PC-9 (cell line): ENCODE measurements at regions not wholly inside any gene's neighbourhood (a gene's known extent, or its start where the extent isn't known, plus 50 kb on each side); places are given as distances from the start of the nearest gene placed in this dataset.

Experiments
- BruUV-seq: library from RNA; stranded (reverse); fragments of 400-500 nt; replicated peaks from 2 replicates; lab custom pipeline; 2021; lab: Mats Ljungman, UMichigan
- CTCF ChIA-PET: fragments of 300-600 bp; sonication (Branson Sonifier 250); formaldehyde crosslinking; loops from one replicate; lab custom pipeline; 2022; ENCODE audit warnings: antibody characterized with exemption; lab: Charles Lee
- POLR2A ChIA-PET: fragments of 300-600 bp; sonication (Branson Sonifier 250); formaldehyde crosslinking; loops from one replicate; lab custom pipeline; 2022; ENCODE audit warnings: antibody characterized with exemption; ENCODE audit not compliant: unreplicated experiment; lab: Charles Lee
- DNase-seq, 2 experiments: peaks; one replicate each; pipeline versions ENCODE4 v3.0.0 to v3.0.0-alpha.2; 2015 to 2022; ENCODE audit warnings: mixed read lengths in 1 of 2
- H2AFZ ChIP-seq: fragments of 200-600 bp; sonication (generic); 2 replicates; pipeline ENCODE4 v1.8.1; 2017; ENCODE audit warnings: antibody characterized with exemption
- H3F3A ChIP-seq: fragments of 200-600 bp; sonication (generic); 2 replicates; pipeline ENCODE4 v1.8.1; 2017; ENCODE audit warnings: antibody characterized with exemption, mild to moderate bottlenecking, low read depth; ENCODE audit not compliant: insufficient read depth
- H3K27ac ChIP-seq: fragments of 200-600 bp; sonication (generic); 2 replicates; pipeline ENCODE4 v1.6.1; 2016; ENCODE audit warnings: mixed run types
- H3K27me3 ChIP-seq: fragments of 200-600 bp; sonication (generic); 2 replicates; pipeline ENCODE4 v1.6.1; 2016; ENCODE audit warnings: low read depth, mixed run types; ENCODE audit not compliant: insufficient read depth
- H3K36me3 ChIP-seq: fragments of 200-600 bp; sonication (generic); 2 replicates; pipeline ENCODE4 v1.6.1; 2016; ENCODE audit warnings: low read depth, mixed run types
- H3K4me1 ChIP-seq: fragments of 200-600 bp; sonication (generic); replicated peaks from 2 replicates; pipeline ENCODE4 v1.6.1; 2016; ENCODE audit warnings: mixed run types; ENCODE audit not compliant: insufficient read depth
- H3K4me2 ChIP-seq: fragments of 200-600 bp; sonication (generic); 2 replicates; pipeline ENCODE4 v1.6.1; 2017; ENCODE audit warnings: mixed run types
- H3K4me3 ChIP-seq: fragments of 200-600 bp; sonication (generic); 2 replicates; pipeline ENCODE4 v1.6.1; 2016; ENCODE audit warnings: mixed run types
- H3K79me2 ChIP-seq: fragments of 200-600 bp; sonication (generic); 2 replicates; pipeline ENCODE4 v1.6.1; 2017; ENCODE audit warnings: low read depth, mixed run types
- H3K9me2 ChIP-seq: fragments of 200-600 bp; sonication (generic); 2 replicates; pipeline ENCODE4 v1.8.1; 2017; ENCODE audit warnings: mild to moderate bottlenecking; ENCODE audit not compliant: insufficient read depth
- H3K9me3 ChIP-seq: fragments of 200-600 bp; sonication (generic); 2 replicates; pipeline ENCODE4 v1.8.1; 2016; ENCODE audit warnings: low read depth; ENCODE audit not compliant: insufficient read depth
- H4K20me1 ChIP-seq: fragments of 200-600 bp; sonication (generic); 2 replicates; pipeline ENCODE4 v1.8.1; 2017; ENCODE audit not compliant: insufficient read depth
- CTCF ChIP-seq: fragments of 200-600 bp; sonication (generic); conservative IDR thresholded peaks from 2 replicates; pipeline ENCODE4 v1.6.1; 2017; ENCODE audit warnings: mixed run types, antibody characterized with exemption, mild to moderate bottlenecking, moderate library complexity
- EZH2 ChIP-seq: fragments of 200-600 bp; sonication (generic); IDR thresholded peaks from 2 replicates; pipeline ENCODE4 v1.8.0; 2017; ENCODE audit warnings: antibody characterized with exemption, low read depth
- intact Hi-C: fragments of 100-400 bp; cut with micrococcal nuclease; formaldehyde crosslinking; loops from one replicate; pipeline ENCODE4 v1.10.0; 2022; ENCODE audit not compliant: unreplicated experiment

DNA sequence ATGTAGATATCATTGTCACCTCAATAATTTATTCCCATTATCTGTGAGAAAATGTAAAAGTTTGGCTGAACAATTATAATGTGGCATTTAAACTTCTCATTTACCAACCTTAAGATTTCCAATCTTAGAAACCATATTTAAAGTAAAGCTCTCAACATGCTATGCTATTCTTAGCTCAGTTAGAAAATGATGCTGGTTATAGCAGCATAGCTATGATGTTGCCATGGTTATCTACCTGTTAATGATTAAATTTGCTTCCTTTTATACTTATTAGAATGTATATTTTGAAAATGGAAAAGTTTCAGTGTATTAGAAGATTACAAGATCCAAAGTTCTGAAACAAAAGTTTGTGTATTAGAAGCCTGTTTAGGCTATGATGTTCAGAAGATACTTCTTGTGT is 110.1 kb downstream of the GPR63 start:
- H3F3A ChIP-seq: no peaks in the 10 kb centered on the region
- no peaks in the 10 kb centered on the region for H3K4me1 ChIP-seq
- H4K20me1 ChIP-seq: no peaks in the 10 kb centered on the region
- DNase-seq: no peak
- CTCF ChIA-PET: no interaction called here
- no peak overlapping the region for H3K4me2 ChIP-seq
- no peak overlapping the region for H2AFZ ChIP-seq
- TF ChIP-seq EZH2 (no peak), CTCF (no peak)
- H3K27ac ChIP-seq: no peak overlapping the region
- intact Hi-C loops: no loop called here
- H3K79me2 ChIP-seq: no peaks in the 10 kb centered on the region
- no peaks in the 10 kb centered on the region for H3K9me2 ChIP-seq
- no peak overlapping the region for H3K4me3 ChIP-seq
- H3K9me3 ChIP-seq: no peaks in the 10 kb centered on the region
- POLR2A ChIA-PET: no interaction called here
- no TSS peak for BruUV-seq
- no peaks in the 10 kb centered on the region for H3K27me3 ChIP-seq
- no peaks in the 10 kb centered on the region for H3K36me3 ChIP-seq

DNA sequence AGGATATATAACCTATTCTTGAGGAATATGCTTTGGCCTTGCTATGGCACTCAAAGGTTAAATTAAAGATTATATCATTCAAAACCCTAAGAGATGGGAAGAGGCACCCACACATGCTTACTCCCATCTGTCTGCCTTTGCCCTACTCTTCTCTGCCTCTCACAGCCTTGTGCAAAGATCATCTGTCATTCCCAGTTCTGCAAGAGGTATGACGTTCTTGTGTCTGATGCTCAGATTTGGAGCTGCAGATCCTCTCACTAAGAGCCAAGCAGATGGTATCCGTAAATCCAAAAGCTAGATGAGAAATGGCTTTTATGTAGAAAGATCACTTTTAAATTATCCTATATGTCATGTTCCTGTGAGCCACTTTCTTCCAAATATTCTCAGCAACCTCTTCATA is 112.0 kb downstream of the GPR63 start:
- H3K79me2 ChIP-seq: no peaks in the 10 kb centered on the region
- ChIA-PET CTCF (no interaction called here), POLR2A (no interaction called here)
- H3K36me3 ChIP-seq: no peaks in the 10 kb centered on the region
- BruUV-seq: no TSS peak
- H3K27ac ChIP-seq: no peak overlapping the region
- no peaks in the 10 kb centered on the region for H3K9me3 ChIP-seq
- no peak for DNase-seq
- intact Hi-C loops: no loop called here
- H2AFZ ChIP-seq: no peak overlapping the region
- no peaks in the 10 kb centered on the region for H3F3A ChIP-seq
- H3K9me2 ChIP-seq: no peaks in the 10 kb centered on the region
- no peaks in the 10 kb centered on the region for H3K4me1 ChIP-seq
- no peaks in the 10 kb centered on the region for H4K20me1 ChIP-seq
- H3K4me3 ChIP-seq: no peak overlapping the region
- TF ChIP-seq CTCF (no peak), EZH2 (no peak)
- H3K27me3 ChIP-seq: no peaks in the 10 kb centered on the region
- no peak overlapping the region for H3K4me2 ChIP-seq

GRCh38 chr6:96724641-96725040 is 112.6 kb downstream of the GPR63 start:
- no peaks in the 10 kb centered on the region for H3F3A ChIP-seq
- CTCF ChIA-PET: no interaction called here
- no peaks in the 10 kb centered on the region for H3K36me3 ChIP-seq
- no peaks in the 10 kb centered on the region for H3K79me2 ChIP-seq
- intact Hi-C loops: no loop called here
- no peaks in the 10 kb centered on the region for H4K20me1 ChIP-seq
- no TSS peak for BruUV-seq
- no peak overlapping the region for H2AFZ ChIP-seq
- H3K4me1 ChIP-seq: no peaks in the 10 kb centered on the region
- no peak overlapping the region for H3K4me2 ChIP-seq
- no peak overlapping the region for H3K4me3 ChIP-seq
- H3K9me2 ChIP-seq: no peaks in the 10 kb centered on the region
- POLR2A ChIA-PET: no interaction called here
- H3K27me3 ChIP-seq: no peaks in the 10 kb centered on the region
- no peak overlapping the region for H3K27ac ChIP-seq
- DNase-seq: no peak
- TF ChIP-seq CTCF: no peak
- no peak for TF ChIP-seq EZH2
- no peaks in the 10 kb centered on the region for H3K9me3 ChIP-seq
